HL-60 (cell line): ENCODE measurements at regions not wholly inside any gene's neighbourhood (a gene's known extent, or its start where the extent isn't known, plus 50 kb on each side); places are given as distances from the start of the nearest gene placed in this dataset.

Experiments used
- DNase-seq, 2 experiments: peaks; one replicate each; pipeline ENCODE4 v3.0.0-alpha.2; 2010 to 2020; ENCODE audit warnings: low read depth in 1 of 2, low spot score in 1 of 2
- H3K27ac ChIP-seq: fragments of 250-450 bp; sonication (Bioruptor Pico); replicated peaks from 2 replicates; pipeline ENCODE4 v1.5.1; 2020; ENCODE audit warnings: mild to moderate bottlenecking, moderate library complexity
- H3K27me3 ChIP-seq: fragments of 250-450 bp; sonication (Bioruptor Pico); 2 replicates; pipeline ENCODE4 v1.5.1; 2021; ENCODE audit warnings: mild to moderate bottlenecking, moderate library complexity; ENCODE audit not compliant: insufficient read depth, poor library complexity, severe bottlenecking
- H3K4me3 ChIP-seq: replicated peaks from 2 replicates; pipeline ENCODE4 v1.5.1; 2011; ENCODE audit warnings: mild to moderate bottlenecking, control low read depth, low read length; ENCODE audit not compliant: insufficient read depth
- GABPA ChIP-seq: IDR thresholded peaks from 2 replicates; pipeline ENCODE4 v1.6.1; 2012; ENCODE audit warnings: low read depth
- POLR2AphosphoS5 ChIP-seq: IDR thresholded peaks from 2 replicates; pipeline ENCODE4 v1.6.1; 2012; ENCODE audit warnings: low read depth
- SPI1 ChIP-seq: IDR thresholded peaks from 2 replicates; pipeline ENCODE4 v1.6.1; 2012; ENCODE audit warnings: low read depth, mild to moderate bottlenecking, borderline replicate concordance
- TF ChIP-seq, protein P1 (sequence below): IDR thresholded peaks from 2 replicates; pipeline ENCODE4 v1.6.1; 2012; ENCODE audit warnings: low read depth; ENCODE audit not compliant: insufficient replicate concordance
- TF ChIP-seq, protein P2 (sequence below): IDR thresholded peaks from one replicate; pipeline ENCODE4 v1.5.1; 2011; ENCODE audit warnings: low read length, control low read depth, inconsistent platforms; ENCODE audit not compliant: insufficient read depth

DNA sequence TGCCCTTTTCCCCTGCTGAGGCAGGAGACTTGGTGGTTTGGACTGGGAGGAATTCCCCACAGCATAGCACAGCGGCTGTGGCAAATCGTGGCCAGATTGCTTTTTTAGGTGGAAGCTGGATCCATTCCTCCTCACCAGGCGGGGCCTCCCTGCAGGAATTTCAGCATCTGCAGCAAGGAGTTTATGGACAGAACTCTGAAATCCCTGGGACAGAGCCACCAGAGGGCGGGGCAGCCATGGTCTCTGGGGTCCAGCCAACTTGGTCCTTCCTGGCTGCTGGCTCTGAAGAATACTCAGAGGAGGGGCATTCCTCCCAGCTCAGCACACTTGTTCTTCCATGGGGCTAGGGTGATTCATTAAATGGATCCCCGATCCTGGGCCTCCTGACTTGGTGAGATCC is 794.3 kb downstream of the SH3BGRL start:
- DNase-seq, result no peak
- H3K4me3 ChIP-seq, result no peak overlapping the region
- no peak for TF ChIP-seq SPI1
- TF ChIP-seq GABPA, result no peak
- TF ChIP-seq, protein P1, sequence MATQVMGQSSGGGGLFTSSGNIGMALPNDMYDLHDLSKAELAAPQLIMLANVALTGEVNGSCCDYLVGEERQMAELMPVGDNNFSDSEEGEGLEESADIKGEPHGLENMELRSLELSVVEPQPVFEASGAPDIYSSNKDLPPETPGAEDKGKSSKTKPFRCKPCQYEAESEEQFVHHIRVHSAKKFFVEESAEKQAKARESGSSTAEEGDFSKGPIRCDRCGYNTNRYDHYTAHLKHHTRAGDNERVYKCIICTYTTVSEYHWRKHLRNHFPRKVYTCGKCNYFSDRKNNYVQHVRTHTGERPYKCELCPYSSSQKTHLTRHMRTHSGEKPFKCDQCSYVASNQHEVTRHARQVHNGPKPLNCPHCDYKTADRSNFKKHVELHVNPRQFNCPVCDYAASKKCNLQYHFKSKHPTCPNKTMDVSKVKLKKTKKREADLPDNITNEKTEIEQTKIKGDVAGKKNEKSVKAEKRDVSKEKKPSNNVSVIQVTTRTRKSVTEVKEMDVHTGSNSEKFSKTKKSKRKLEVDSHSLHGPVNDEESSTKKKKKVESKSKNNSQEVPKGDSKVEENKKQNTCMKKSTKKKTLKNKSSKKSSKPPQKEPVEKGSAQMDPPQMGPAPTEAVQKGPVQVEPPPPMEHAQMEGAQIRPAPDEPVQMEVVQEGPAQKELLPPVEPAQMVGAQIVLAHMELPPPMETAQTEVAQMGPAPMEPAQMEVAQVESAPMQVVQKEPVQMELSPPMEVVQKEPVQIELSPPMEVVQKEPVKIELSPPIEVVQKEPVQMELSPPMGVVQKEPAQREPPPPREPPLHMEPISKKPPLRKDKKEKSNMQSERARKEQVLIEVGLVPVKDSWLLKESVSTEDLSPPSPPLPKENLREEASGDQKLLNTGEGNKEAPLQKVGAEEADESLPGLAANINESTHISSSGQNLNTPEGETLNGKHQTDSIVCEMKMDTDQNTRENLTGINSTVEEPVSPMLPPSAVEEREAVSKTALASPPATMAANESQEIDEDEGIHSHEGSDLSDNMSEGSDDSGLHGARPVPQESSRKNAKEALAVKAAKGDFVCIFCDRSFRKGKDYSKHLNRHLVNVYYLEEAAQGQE, result no peak
- TF ChIP-seq, protein P2, sequence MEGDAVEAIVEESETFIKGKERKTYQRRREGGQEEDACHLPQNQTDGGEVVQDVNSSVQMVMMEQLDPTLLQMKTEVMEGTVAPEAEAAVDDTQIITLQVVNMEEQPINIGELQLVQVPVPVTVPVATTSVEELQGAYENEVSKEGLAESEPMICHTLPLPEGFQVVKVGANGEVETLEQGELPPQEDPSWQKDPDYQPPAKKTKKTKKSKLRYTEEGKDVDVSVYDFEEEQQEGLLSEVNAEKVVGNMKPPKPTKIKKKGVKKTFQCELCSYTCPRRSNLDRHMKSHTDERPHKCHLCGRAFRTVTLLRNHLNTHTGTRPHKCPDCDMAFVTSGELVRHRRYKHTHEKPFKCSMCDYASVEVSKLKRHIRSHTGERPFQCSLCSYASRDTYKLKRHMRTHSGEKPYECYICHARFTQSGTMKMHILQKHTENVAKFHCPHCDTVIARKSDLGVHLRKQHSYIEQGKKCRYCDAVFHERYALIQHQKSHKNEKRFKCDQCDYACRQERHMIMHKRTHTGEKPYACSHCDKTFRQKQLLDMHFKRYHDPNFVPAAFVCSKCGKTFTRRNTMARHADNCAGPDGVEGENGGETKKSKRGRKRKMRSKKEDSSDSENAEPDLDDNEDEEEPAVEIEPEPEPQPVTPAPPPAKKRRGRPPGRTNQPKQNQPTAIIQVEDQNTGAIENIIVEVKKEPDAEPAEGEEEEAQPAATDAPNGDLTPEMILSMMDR, result no peak
- TF ChIP-seq POLR2AphosphoS5, result no peak
- no peak overlapping the region for H3K27ac ChIP-seq
- H3K27me3 ChIP-seq, result no peaks in the 10 kb centered on the region

DNA sequence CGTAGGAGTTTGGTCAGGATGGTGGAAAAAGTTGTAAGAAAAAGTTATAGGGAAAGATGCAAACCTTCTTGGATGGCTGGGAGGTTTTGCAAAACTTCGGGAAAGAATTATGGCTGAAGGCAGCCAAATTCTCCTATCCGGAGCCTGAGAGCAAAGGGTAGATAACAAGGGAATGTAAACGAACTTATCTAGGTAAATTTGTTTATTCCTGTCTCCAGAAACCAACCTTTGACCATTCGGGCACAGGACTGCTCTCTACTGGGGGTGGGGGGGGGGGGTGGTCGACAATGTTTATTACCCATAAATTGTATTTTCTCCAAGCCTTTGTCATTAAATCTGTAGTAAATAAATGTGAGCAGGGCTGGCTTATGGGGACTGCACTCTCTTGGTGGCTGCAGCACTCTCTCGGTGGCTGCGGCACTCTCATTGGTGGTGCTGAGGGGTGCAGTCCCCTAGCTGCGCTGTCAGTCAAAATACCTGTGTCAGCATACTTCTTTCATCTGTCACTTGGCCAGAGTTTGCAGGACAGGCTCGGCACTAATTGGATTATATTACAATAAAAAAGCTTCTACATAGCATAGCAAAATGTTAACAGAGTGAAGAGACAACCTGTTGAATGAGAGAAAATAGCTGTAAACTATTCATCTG is 827.8 kb downstream of the SH3BGRL start:
- H3K4me3 ChIP-seq, result no peak overlapping the region
- H3K27me3 ChIP-seq, result no peaks in the 10 kb centered on the region
- no peak for DNase-seq
- no peak for TF ChIP-seq POLR2AphosphoS5
- no peak overlapping the region for H3K27ac ChIP-seq

DNA sequence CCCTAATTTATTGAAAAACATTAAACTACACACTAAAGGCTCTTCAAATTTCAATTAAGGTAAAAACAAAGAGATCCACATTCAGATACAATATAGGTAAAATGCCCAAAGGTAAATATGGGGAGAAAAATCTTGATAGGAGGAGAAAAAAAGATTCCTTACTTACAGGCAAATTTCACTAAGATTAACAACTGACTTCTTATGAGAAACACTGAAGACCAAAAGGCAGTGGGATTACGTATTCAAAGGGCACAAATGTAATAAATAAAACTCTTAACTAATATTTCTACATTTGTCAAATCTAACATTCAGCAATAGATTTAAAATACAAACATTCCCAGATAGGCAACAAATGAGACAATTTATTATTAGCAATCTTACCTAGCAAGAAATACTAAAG is 829.3 kb downstream of the SH3BGRL start:
- DNase-seq, result no peak
- TF ChIP-seq SPI1 (no peak), GABPA (no peak), POLR2AphosphoS5 (no peak)
- TF ChIP-seq, protein P2, result no peak
- TF ChIP-seq, protein P1, result no peak
- no peak overlapping the region for H3K27ac ChIP-seq
- no peak overlapping the region for H3K4me3 ChIP-seq
- no peaks in the 10 kb centered on the region for H3K27me3 ChIP-seq

DNA sequence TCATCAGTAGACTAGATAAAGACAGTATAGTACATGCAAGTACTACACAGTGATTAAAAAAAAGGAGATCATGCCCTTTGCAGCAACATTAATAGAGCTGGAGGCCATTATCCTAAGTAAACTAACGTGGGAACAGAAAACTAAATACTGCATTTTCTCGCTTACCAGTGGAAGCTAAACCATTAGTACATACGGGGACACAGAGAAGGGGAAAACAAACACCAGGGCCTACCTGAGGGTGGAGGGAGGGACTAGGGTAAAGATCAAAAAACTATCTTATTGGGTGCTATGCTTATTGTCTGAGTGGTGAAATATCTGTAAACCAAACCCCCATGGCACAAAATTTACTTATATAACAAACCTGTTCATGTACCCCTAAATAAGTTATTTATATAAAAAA is 836.9 kb downstream of the SH3BGRL start:
- DNase-seq, result no peak
- TF ChIP-seq, protein P2, result no peak
- TF ChIP-seq, protein P1, result no peak
- TF ChIP-seq GABPA (no peak), POLR2AphosphoS5 (no peak), SPI1 (no peak)
- no peak overlapping the region for H3K27ac ChIP-seq

More for the DNA sequence above, 836.9 kb downstream of the SH3BGRL start:
- no peak overlapping the region for H3K4me3 ChIP-seq
- H3K27me3 ChIP-seq, result no peaks in the 10 kb centered on the region
